ENCODE measurements at regions not wholly inside any gene's neighbourhood (a gene's known extent, or its start where the extent isn't known, plus 50 kb on each side); places are given as distances from the start of the nearest gene placed in this dataset.
"Not testable (repeated sequence)": the region's sequence is repeated elsewhere in the genome, so short reads cannot be mapped to it uniquely, and the experiment has no call there.

GRCh38 chr2:87515226-87515625, 232.7 kb upstream of the PLGLB2 start:
- not testable (repeated sequence) for DNase-seq (ENCODE audit: low spot score)

- DNase-seq (ENCODE audit: low spot score): not testable (repeated sequence)
Observed at GRCh38 chr2:87515875-87516274, 232.0 kb upstream of the PLGLB2 start.

- not testable (repeated sequence) for DNase-seq (ENCODE audit: low spot score)
Observed at GRCh38 chr2:87516369-87516967, 231.4 kb upstream of the PLGLB2 start.

GRCh38 chr2:87517438-87517837, 230.4 kb upstream of the PLGLB2 start:
- not testable (repeated sequence) for DNase-seq (ENCODE audit: low spot score)

- DNase-seq (ENCODE audit: low spot score): not testable (repeated sequence)
Observed at GRCh38 chr2:87518066-87518465, 229.8 kb upstream of the PLGLB2 start.

GRCh38 chr2:87518547-87518946, 229.3 kb upstream of the PLGLB2 start:
- DNase-seq (ENCODE audit: low spot score): not testable (repeated sequence)

GRCh38 chr2:87519158-87520011, 228.5 kb upstream of the PLGLB2 start:
- not testable (repeated sequence) for DNase-seq (ENCODE audit: low spot score)

- DNase-seq (ENCODE audit: low spot score): not testable (repeated sequence)
Observed at GRCh38 chr2:87521057-87521456, 226.8 kb upstream of the PLGLB2 start.

- DNase-seq (ENCODE audit: low spot score): not testable (repeated sequence)
Observed at GRCh38 chr2:87521489-87521888, 226.4 kb upstream of the PLGLB2 start.

- not testable (repeated sequence) for DNase-seq (ENCODE audit: low spot score)
Observed at GRCh38 chr2:87524619-87525188, 223.2 kb upstream of the PLGLB2 start.

GRCh38 chr2:87525497-87525991, 222.3 kb upstream of the PLGLB2 start:
- DNase-seq (ENCODE audit: low spot score): not testable (repeated sequence)

GRCh38 chr2:87526258-87526657, 221.6 kb upstream of the PLGLB2 start:
- DNase-seq (ENCODE audit: low spot score): not testable (repeated sequence)

GRCh38 chr2:87531968-87532715, 215.7 kb upstream of the PLGLB2 start:
- not testable (repeated sequence) for DNase-seq (ENCODE audit: low spot score)

GRCh38 chr2:87533390-87534272, 214.3 kb upstream of the PLGLB2 start:
- peak; percentile 33 for DNase-seq (ENCODE audit: low spot score)

GRCh38 chr2:87534273-87534889, 213.5 kb upstream of the PLGLB2 start:
- not testable (repeated sequence) for DNase-seq (ENCODE audit: low spot score)

GRCh38 chr2:87536427-87536826, 211.5 kb upstream of the PLGLB2 start:
- DNase-seq (ENCODE audit: low spot score): not testable (repeated sequence)

GRCh38 chr2:87537251-87537671, 210.6 kb upstream of the PLGLB2 start:
- DNase-seq (ENCODE audit: low spot score): peak; percentile 4

- DNase-seq (ENCODE audit: low spot score): not testable (repeated sequence)
Observed at GRCh38 chr2:87538268-87538667, 209.6 kb upstream of the PLGLB2 start.

- not testable (repeated sequence) for DNase-seq (ENCODE audit: low spot score)
Observed at GRCh38 chr2:87539151-87539943, 208.5 kb upstream of the PLGLB2 start.

- DNase-seq (ENCODE audit: low spot score): not testable (repeated sequence)
Observed at GRCh38 chr2:87540242-87540641, 207.6 kb upstream of the PLGLB2 start.

Data from kidney capillary endothelial cell (primary cell).